ENCODE measurements at regions not wholly inside any gene's neighbourhood (a gene's known extent, or its start where the extent isn't known, plus 50 kb on each side); places are given as distances from the start of the nearest gene placed in this dataset.

GRCh38 chr16:86101137-86101896 lies 202.4 kb downstream of the IRF8 start:
- DNase-seq (ENCODE audit: low spot score) = no peak
- TF ChIP-seq CTCF (IDR thresholded peaks at IDR 0.05; ENCODE audit: extremely low read depth, missing control alignments) = no peak

- DNase-seq (ENCODE audit: low spot score) = no peak
- no peak for TF ChIP-seq CTCF (IDR thresholded peaks at IDR 0.05; ENCODE audit: extremely low read depth, missing control alignments)
Observed at GRCh38 chr16:86101897-86102157, 202.9 kb downstream of the IRF8 start.

- TF ChIP-seq CTCF (IDR thresholded peaks at IDR 0.05; ENCODE audit: extremely low read depth, missing control alignments) = no peak
- DNase-seq (ENCODE audit: low spot score) = no peak
Observed at GRCh38 chr16:86103320-86103719, 204.4 kb downstream of the IRF8 start.

- TF ChIP-seq CTCF (IDR thresholded peaks at IDR 0.05; ENCODE audit: extremely low read depth, missing control alignments) = no peak
- no peak for DNase-seq (ENCODE audit: low spot score)
Observed at GRCh38 chr16:86104537-86105048, 205.6 kb downstream of the IRF8 start.

GRCh38 chr16:86107215-86107825 lies 208.4 kb downstream of the IRF8 start:
- no peak for DNase-seq (ENCODE audit: low spot score)
- no peak for TF ChIP-seq CTCF (IDR thresholded peaks at IDR 0.05; ENCODE audit: extremely low read depth, missing control alignments)

GRCh38 chr16:86108062-86108461 lies 209.1 kb downstream of the IRF8 start:
- no peak for DNase-seq (ENCODE audit: low spot score)
- no peak for TF ChIP-seq CTCF (IDR thresholded peaks at IDR 0.05; ENCODE audit: extremely low read depth, missing control alignments)

GRCh38 chr16:86110134-86110533 lies 211.2 kb downstream of the IRF8 start:
- DNase-seq (ENCODE audit: low spot score) = no peak
- TF ChIP-seq CTCF (IDR thresholded peaks at IDR 0.05; ENCODE audit: extremely low read depth, missing control alignments) = no peak
